ENCODE measurements at regions not wholly inside any gene's neighbourhood (a gene's known extent, or its start where the extent isn't known, plus 50 kb on each side); places are given as distances from the start of the nearest gene placed in this dataset.

- no peak for TF ChIP-seq CTCF (IDR thresholded peaks at IDR 0.05)
- TF ChIP-seq RAD21 (conservative IDR thresholded peaks at IDR 0.05 in 1 of 2, IDR thresholded peaks at IDR 0.05 in 1 of 2), result no peak
- no peak for TF ChIP-seq MYC (IDR thresholded peaks at IDR 0.05; ENCODE audit: borderline replicate concordance, low read length)
- TF ChIP-seq POLR2A (IDR thresholded peaks at IDR 0.05; ENCODE audit: low read length), result no peak
- TF ChIP-seq POLR2AphosphoS2 (conservative IDR thresholded peaks at IDR 0.05; ENCODE audit: low read length), result no peak
- TF ChIP-seq, protein P1, sequence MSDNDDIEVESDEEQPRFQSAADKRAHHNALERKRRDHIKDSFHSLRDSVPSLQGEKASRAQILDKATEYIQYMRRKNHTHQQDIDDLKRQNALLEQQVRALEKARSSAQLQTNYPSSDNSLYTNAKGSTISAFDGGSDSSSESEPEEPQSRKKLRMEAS (IDR thresholded peaks at IDR 0.05), result no peak
Measured at GRCh38 chr2:157059036-157059435, 198.5 kb upstream of the GALNT5 start.

Measured in A549 (cell line).